ENCODE measurements at regions not wholly inside any gene's neighbourhood (a gene's known extent, or its start where the extent isn't known, plus 50 kb on each side); places are given as distances from the start of the nearest gene placed in this dataset.

GRCh38 chr7:67552738-67553137 is 556.1 kb downstream of the TYW1 start:
- Mint-ChIP-seq H3K9me3 (peaks cover 97% of the 10 kb centered on the region), H3K27ac (no peak overlapping the region), H3K27me3 (ENCODE audit: insufficient read depth, low read depth, poor library complexity) (peaks cover 3% of the 10 kb centered on the region), H3K4me3 (no peak overlapping the region), H3K36me3 (ENCODE audit: low read depth) (peaks cover 29% of the 10 kb centered on the region; the same call in 2 of the 3 replicates), H3K4me1 (no peaks in the 10 kb centered on the region)
- TF ChIP-seq REST (IDR thresholded peaks at IDR 0.05; ENCODE audit: unreplicated experiment) (no peak), STAT1 (IDR thresholded peaks at IDR 0.05; ENCODE audit: unreplicated experiment) (no peak), EZH2 (IDR thresholded peaks at IDR 0.05; ENCODE audit: low read depth, unreplicated experiment) (no peak), POLR2AphosphoS5 (IDR thresholded peaks at IDR 0.05; ENCODE audit: low read depth) (no peak), CREB1 (CRISPR knock-in tag; IDR thresholded peaks at IDR 0.05; ENCODE audit: low read depth) (no peak), EZH2phosphoT487 (IDR thresholded peaks at IDR 0.05; ENCODE audit: unreplicated experiment) (no peak), ZNF114 (CRISPR knock-in tag; IDR thresholded peaks at IDR 0.05) (no peak), NANOG (IDR thresholded peaks at IDR 0.05; ENCODE audit: borderline replicate concordance) (no peak), JUNB (IDR thresholded peaks at IDR 0.05; ENCODE audit: unreplicated experiment) (no peak), ZNF462 (CRISPR knock-in tag; IDR thresholded peaks at IDR 0.05) (no peak)
- Histone ChIP-seq H3K36me3 (ENCODE audit: insufficient read depth) (no peaks in the 10 kb centered on the region; the same call in 1 of the 2 replicates), H3K27me3 (ENCODE audit: insufficient read depth) (no peaks in the 10 kb centered on the region), H3K79me2 (replicated peaks; ENCODE audit: insufficient read depth) (no peaks in the 10 kb centered on the region), H3K27ac (ENCODE audit: low read depth) (no peak overlapping the region), H3F3A (replicated peaks; ENCODE audit: low read depth) (no peaks in the 10 kb centered on the region), H3K4me1 (ENCODE audit: insufficient read depth) (no peaks in the 10 kb centered on the region), H4K20me1 (replicated peaks; ENCODE audit: insufficient read depth) (no peaks in the 10 kb centered on the region), H2AFZ (no peak overlapping the region), H3K9me2 (ENCODE audit: insufficient read depth) (no peaks in the 10 kb centered on the region), H3K4me2 (no peak overlapping the region), H3K4me3 (no peak overlapping the region)
- ATAC-seq (no peak), DNase-seq (ENCODE audit: low spot score) (no peak)
